Ishikawa (cell line): ENCODE measurements at regions not wholly inside any gene's neighbourhood (a gene's known extent, or its start where the extent isn't known, plus 50 kb on each side); places are given as distances from the start of the nearest gene placed in this dataset.

ENCODE experiments used
- CEBPB ChIP-seq: IDR thresholded peaks from 2 replicates; pipeline ENCODE4 v1.6.1; 2012
- CREB1 ChIP-seq: IDR thresholded peaks from 2 replicates; pipeline ENCODE4 v1.6.1; 2012; ENCODE audit warnings: low read depth
- EGR1 ChIP-seq: IDR thresholded peaks from 2 replicates; pipeline ENCODE4 v1.6.1; 2012
- EP300 ChIP-seq: IDR thresholded peaks from 2 replicates; pipeline ENCODE4 v1.6.1; 2012; ENCODE audit warnings: borderline replicate concordance
- FOXM1 ChIP-seq: IDR thresholded peaks from 2 replicates; pipeline ENCODE4 v1.6.1; 2012; ENCODE audit warnings: low read depth, borderline replicate concordance
- MAX ChIP-seq: IDR thresholded peaks from 2 replicates; pipeline ENCODE4 v1.6.1; 2012
- NFIC ChIP-seq: IDR thresholded peaks from 2 replicates; pipeline ENCODE4 v1.6.1; 2012
- RAD21 ChIP-seq: IDR thresholded peaks from 2 replicates; pipeline ENCODE4 v1.6.1; 2012; ENCODE audit warnings: low read depth
- REST ChIP-seq: IDR thresholded peaks from 2 replicates; pipeline ENCODE4 v1.6.1; 2012; ENCODE audit warnings: low read depth, mild to moderate bottlenecking
- TAF1 ChIP-seq: IDR thresholded peaks from 2 replicates; pipeline ENCODE4 v1.6.1; 2012; ENCODE audit warnings: low read depth, mild to moderate bottlenecking
- TEAD4 ChIP-seq: IDR thresholded peaks from 2 replicates; pipeline ENCODE4 v1.6.1; 2012
- USF1 ChIP-seq: IDR thresholded peaks from 2 replicates; pipeline ENCODE4 v1.6.1; 2012
- YY1 ChIP-seq: IDR thresholded peaks from 2 replicates; pipeline ENCODE4 v1.6.1; 2012; ENCODE audit warnings: low read depth
- ZBTB7A ChIP-seq: IDR thresholded peaks from 2 replicates; pipeline ENCODE4 v1.6.1; 2012; ENCODE audit warnings: low read depth

- TF ChIP-seq TEAD4 = no peak
- no peak for TF ChIP-seq REST
- no peak for TF ChIP-seq FOXM1
- no peak for TF ChIP-seq ZBTB7A
- TF ChIP-seq EP300 = no peak
- no peak for TF ChIP-seq YY1
- no peak for TF ChIP-seq MAX
- no peak for TF ChIP-seq USF1
- TF ChIP-seq CEBPB = no peak
- TF ChIP-seq RAD21 = no peak
- no peak for TF ChIP-seq NFIC
- no peak for TF ChIP-seq CREB1
- no peak for TF ChIP-seq EGR1
- no peak for TF ChIP-seq TAF1
Observed at GRCh38 chr13:90427322-90428272, 919.9 kb upstream of the MIR17HG start.
